CD4-positive, alpha-beta memory T cell (primary cell): ENCODE measurements at regions not wholly inside any gene's neighbourhood (a gene's known extent, or its start where the extent isn't known, plus 50 kb on each side); places are given as distances from the start of the nearest gene placed in this dataset.

Experiments used
- CTCF ChIA-PET: fragments of 350-600 bp; sonication (Branson Sonifier 250); formaldehyde crosslinking; loops from one replicate; lab custom pipeline; 2021; ENCODE audit warnings: inconsistent platforms; ENCODE audit not compliant: partially characterized antibody; lab: Charles Lee
- POLR2A ChIA-PET: fragments of 350-600 bp; sonication (Branson Sonifier 250); formaldehyde crosslinking; loops from one replicate; lab custom pipeline; 2021; ENCODE audit not compliant: partially characterized antibody; lab: Charles Lee
- DNase-seq, 5 donors: peaks; one replicate each; pipeline versions ENCODE4 v3.0.0 to v3.0.0-alpha.2; 2020 to 2022; ENCODE audit warnings: mixed read lengths in 1 of 5
- H3K27ac ChIP-seq: one replicate; pipeline ENCODE4 v1.7.0; 2013; ENCODE audit warnings: low read depth, low read length
- H3K27me3 ChIP-seq: 2 replicates; pipeline ENCODE4 v1.7.0; 2013; ENCODE audit warnings: mild to moderate bottlenecking, low read length, moderate library complexity; ENCODE audit not compliant: insufficient read depth
- H3K36me3 ChIP-seq: 2 replicates; pipeline ENCODE4 v1.7.0; 2013; ENCODE audit warnings: mild to moderate bottlenecking, low read length, moderate library complexity; ENCODE audit not compliant: insufficient read depth
- H3K4me1 ChIP-seq: 2 replicates; pipeline ENCODE4 v1.7.0; 2013; ENCODE audit warnings: mild to moderate bottlenecking, low read length, moderate library complexity; ENCODE audit not compliant: insufficient read depth
- H3K4me3 ChIP-seq, 2 donors: one replicate each; pipeline ENCODE4 v1.7.0; 2013; ENCODE audit warnings: low read length in 2 of 2, mild to moderate bottlenecking in 1 of 2
- H3K9me3 ChIP-seq, 2 donors: one replicate each; pipeline ENCODE4 v1.7.0; 2013; ENCODE audit warnings: low read length in 2 of 2, control low read depth in 1 of 2; ENCODE audit not compliant: control insufficient read depth in 1 of 2
- H3K27ac Mint-ChIP-seq, 7 donors: one replicate each; pipeline ENCODE4 v1.8.0; 2020 to 2021; ENCODE audit warnings: mixed read lengths in 7 of 7, mild to moderate bottlenecking in 6 of 7, inconsistent platforms in 3 of 7, moderate library complexity in 3 of 7
- H3K27me3 Mint-ChIP-seq, 2 donors: one replicate each; pipeline ENCODE4 v1.8.0; 2020 to 2021; ENCODE audit warnings: mixed read lengths in 2 of 2
- H3K36me3 Mint-ChIP-seq, 2 donors: one replicate each; pipeline ENCODE4 v1.8.0; 2020 to 2021; ENCODE audit warnings: mixed read lengths in 2 of 2, inconsistent platforms in 1 of 2, mild to moderate bottlenecking in 1 of 2
- H3K4me1 Mint-ChIP-seq, 4 donors: one replicate each; pipeline ENCODE4 v1.8.0; 2020 to 2021; ENCODE audit warnings: mixed read lengths in 4 of 4, mild to moderate bottlenecking in 1 of 4
- H3K4me3 Mint-ChIP-seq, 8 donors: one replicate each; pipeline ENCODE4 v1.8.0; 2020 to 2021; ENCODE audit warnings: mixed read lengths in 8 of 8, mild to moderate bottlenecking in 7 of 8, moderate library complexity in 6 of 8, inconsistent platforms in 3 of 8
- H3K9me3 Mint-ChIP-seq, 8 donors: one replicate each; pipeline ENCODE4 v1.8.0; 2020 to 2021; ENCODE audit warnings: mixed read lengths in 8 of 8, mild to moderate bottlenecking in 5 of 8, inconsistent platforms in 3 of 8, moderate library complexity in 1 of 8
- intact Hi-C: fragments of 100-400 bp; cut with micrococcal nuclease; formaldehyde crosslinking; loops from one replicate; pipeline ENCODE4 v1.15.1; 2023

GRCh38 chr15:37481126-37481525 is 380.8 kb upstream of the MEIS2 start:
- intact Hi-C loops: no loop called here
- CTCF ChIA-PET: no interaction called here
- POLR2A ChIA-PET: no interaction called here

GRCh38 chr15:37483779-37484178 is 383.4 kb upstream of the MEIS2 start:
- CTCF ChIA-PET: no interaction called here
- Histone ChIP-seq H3K9me3 (no peaks in the 10 kb centered on the region), H3K4me3 (no peak overlapping the region), H3K27me3 (no peaks in the 10 kb centered on the region), H3K36me3 (no peaks in the 10 kb centered on the region), H3K4me1 (no peaks in the 10 kb centered on the region), H3K27ac (no peak overlapping the region)
- peak in 1 of 5 donors; percentile 20 for DNase-seq
- H3K36me3 Mint-ChIP-seq: no peaks in the 10 kb centered on the region
- no peaks in the 10 kb centered on the region for H3K27me3 Mint-ChIP-seq
- POLR2A ChIA-PET: no interaction called here
- H3K4me3 Mint-ChIP-seq: no peak overlapping the region
- no peak overlapping the region for H3K27ac Mint-ChIP-seq
- no peaks in the 10 kb centered on the region for H3K4me1 Mint-ChIP-seq
- intact Hi-C loops: no loop called here
- H3K9me3 Mint-ChIP-seq: peaks cover 0 to 11% (median 5%) of the 10 kb centered on the region in 8 donors

More at GRCh38 chr15:37481126-37481525, 380.8 kb upstream of the MEIS2 start:
- H3K4me1 Mint-ChIP-seq: no peaks in the 10 kb centered on the region
- H3K36me3 ChIP-seq: no peaks in the 10 kb centered on the region
- H3K36me3 Mint-ChIP-seq: no peaks in the 10 kb centered on the region
- H3K4me1 ChIP-seq: no peaks in the 10 kb centered on the region
- H3K4me3 Mint-ChIP-seq: no peak overlapping the region
- DNase-seq: no peak
- H3K27ac Mint-ChIP-seq: no peak overlapping the region
- H3K27me3 Mint-ChIP-seq: no peaks in the 10 kb centered on the region
- no peak overlapping the region for H3K27ac ChIP-seq
- peaks cover 0 to 11% (median 5%) of the 10 kb centered on the region in 8 donors for H3K9me3 Mint-ChIP-seq
- no peaks in the 10 kb centered on the region for H3K27me3 ChIP-seq
- H3K4me3 ChIP-seq: no peak overlapping the region
- H3K9me3 ChIP-seq: no peaks in the 10 kb centered on the region

- H3K9me3 Mint-ChIP-seq: peaks cover 0 to 12% (median 7%) of the 10 kb centered on the region in 8 donors
These were observed 384.7 kb upstream of the MEIS2 start for GRCh38 chr15:37485056-37485455.

GRCh38 chr15:37490707-37491106 is 390.4 kb upstream of the MEIS2 start:
- no peak overlapping the region for H3K4me3 ChIP-seq
- Mint-ChIP-seq H3K4me3 (no peak overlapping the region), H3K4me1 (no peaks in the 10 kb centered on the region), H3K36me3 (no peaks in the 10 kb centered on the region), H3K27me3 (no peaks in the 10 kb centered on the region), H3K27ac (no peak overlapping the region), H3K9me3 (peaks cover 0 to 7% (median 4%) of the 10 kb centered on the region in 8 donors)
- H3K27me3 ChIP-seq: no peaks in the 10 kb centered on the region
- ChIA-PET POLR2A (no interaction called here), CTCF (no interaction called here)
- no peak for DNase-seq
- no peaks in the 10 kb centered on the region for H3K4me1 ChIP-seq
- no peak overlapping the region for H3K27ac ChIP-seq
- H3K9me3 ChIP-seq: no peaks in the 10 kb centered on the region
- intact Hi-C loops: no loop called here
- no peaks in the 10 kb centered on the region for H3K36me3 ChIP-seq

More at GRCh38 chr15:37485056-37485455, 384.7 kb upstream of the MEIS2 start:
- Histone ChIP-seq H3K9me3 (no peaks in the 10 kb centered on the region), H3K27me3 (no peaks in the 10 kb centered on the region), H3K4me3 (no peak overlapping the region), H3K27ac (no peak overlapping the region), H3K4me1 (no peaks in the 10 kb centered on the region), H3K36me3 (no peaks in the 10 kb centered on the region)
- no peak for DNase-seq
- Mint-ChIP-seq H3K4me1 (no peaks in the 10 kb centered on the region), H3K27me3 (no peaks in the 10 kb centered on the region), H3K27ac (no peak overlapping the region), H3K36me3 (no peaks in the 10 kb centered on the region), H3K4me3 (no peak overlapping the region)
- CTCF ChIA-PET: no interaction called here
- intact Hi-C loops: no loop called here
- POLR2A ChIA-PET: no interaction called here

GRCh38 chr15:37516621-37517020 is 416.3 kb upstream of the MEIS2 start:
- Mint-ChIP-seq H3K27ac (no peak overlapping the region), H3K9me3 (peaks cover 0 to 18% (median 8%) of the 10 kb centered on the region in 8 donors), H3K4me3 (no peak overlapping the region), H3K36me3 (no peaks in the 10 kb centered on the region), H3K4me1 (no peaks in the 10 kb centered on the region), H3K27me3 (no peaks in the 10 kb centered on the region)
- POLR2A ChIA-PET: no interaction called here
- Histone ChIP-seq H3K9me3 (no peaks in the 10 kb centered on the region), H3K4me1 (no peaks in the 10 kb centered on the region), H3K27me3 (no peaks in the 10 kb centered on the region), H3K27ac (no peak overlapping the region), H3K36me3 (no peaks in the 10 kb centered on the region), H3K4me3 (no peak overlapping the region)
- intact Hi-C loops: no loop called here
- no peak for DNase-seq
- CTCF ChIA-PET: no interaction called here

- intact Hi-C loops: no loop called here
- DNase-seq: no peak
- no peaks in the 10 kb centered on the region for H3K4me1 Mint-ChIP-seq
- H3K4me1 ChIP-seq: no peaks in the 10 kb centered on the region
- ChIA-PET CTCF (no interaction called here), POLR2A (no interaction called here)
- no peak overlapping the region for H3K4me3 ChIP-seq
- no peak overlapping the region for H3K27ac Mint-ChIP-seq
- H3K27ac ChIP-seq: no peak overlapping the region
- no peaks in the 10 kb centered on the region for H3K36me3 ChIP-seq
- peaks cover 0 to 14% (median 4%) of the 10 kb centered on the region in 8 donors for H3K9me3 Mint-ChIP-seq
- H3K4me3 Mint-ChIP-seq: no peak overlapping the region
- no peaks in the 10 kb centered on the region for H3K9me3 ChIP-seq
- H3K27me3 ChIP-seq: no peaks in the 10 kb centered on the region
- H3K36me3 Mint-ChIP-seq: no peaks in the 10 kb centered on the region
- no peaks in the 10 kb centered on the region for H3K27me3 Mint-ChIP-seq
These were observed 417.0 kb upstream of the MEIS2 start for GRCh38 chr15:37517191-37517895.

- Mint-ChIP-seq H3K27me3 (no peaks in the 10 kb centered on the region), H3K27ac (no peak overlapping the region), H3K9me3 (peaks cover 0 to 8% (median 5%) of the 10 kb centered on the region in 8 donors), H3K4me1 (no peaks in the 10 kb centered on the region), H3K4me3 (no peak overlapping the region), H3K36me3 (no peaks in the 10 kb centered on the region)
- Histone ChIP-seq H3K27me3 (no peaks in the 10 kb centered on the region), H3K9me3 (no peaks in the 10 kb centered on the region), H3K27ac (no peak overlapping the region), H3K4me1 (no peaks in the 10 kb centered on the region), H3K36me3 (no peaks in the 10 kb centered on the region), H3K4me3 (no peak overlapping the region)
- ChIA-PET CTCF (no interaction called here), POLR2A (no interaction called here)
- intact Hi-C loops: no loop called here
- DNase-seq: no peak
These were observed 416.0 kb upstream of the TMCO5A start for GRCh38 chr15:37518436-37518835.
